ENCODE measurements at regions not wholly inside any gene's neighbourhood (a gene's known extent, or its start where the extent isn't known, plus 50 kb on each side); places are given as distances from the start of the nearest gene placed in this dataset.

DNA sequence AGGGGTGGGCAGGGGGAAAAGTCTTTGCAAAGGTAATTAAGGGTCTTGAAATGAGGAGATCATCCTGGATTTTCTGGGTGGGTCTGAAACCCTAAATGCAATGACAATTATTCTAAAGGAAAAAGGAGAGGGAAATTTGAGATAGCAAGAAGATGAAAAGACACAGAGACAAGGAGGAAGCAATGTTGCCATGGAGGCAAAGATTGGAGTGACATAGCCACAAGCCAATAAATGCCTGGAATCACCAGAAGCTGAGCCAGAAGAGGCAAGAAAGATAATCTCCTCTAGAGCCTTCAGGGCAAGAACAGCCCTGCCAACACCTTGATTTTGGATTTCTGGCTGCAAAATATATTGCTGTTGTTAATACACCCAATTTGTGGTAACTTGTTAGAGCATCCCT is 1246.3 kb upstream of the PIK3C3 start:
- DNase-seq, result no peak

DNA sequence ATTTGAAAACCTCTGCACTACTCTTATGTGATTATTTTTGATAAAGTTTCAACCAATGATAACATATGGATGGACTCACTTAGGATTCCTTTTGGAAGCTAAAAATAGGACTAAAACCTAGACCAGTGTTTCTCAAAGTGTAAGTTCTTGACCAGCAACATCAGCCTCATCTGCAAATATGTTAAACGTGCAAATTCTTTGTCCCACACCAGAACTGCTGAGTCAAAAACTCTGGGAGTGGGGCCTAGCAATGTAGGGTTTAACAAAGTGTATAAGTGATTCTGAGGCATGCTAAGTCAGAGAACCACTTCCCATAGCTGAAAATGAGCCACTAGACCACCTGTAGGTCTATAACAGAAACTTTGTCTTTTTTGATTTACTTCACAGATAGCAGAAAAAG is 1247.2 kb upstream of the PIK3C3 start:
- DNase-seq, result no peak

DNA sequence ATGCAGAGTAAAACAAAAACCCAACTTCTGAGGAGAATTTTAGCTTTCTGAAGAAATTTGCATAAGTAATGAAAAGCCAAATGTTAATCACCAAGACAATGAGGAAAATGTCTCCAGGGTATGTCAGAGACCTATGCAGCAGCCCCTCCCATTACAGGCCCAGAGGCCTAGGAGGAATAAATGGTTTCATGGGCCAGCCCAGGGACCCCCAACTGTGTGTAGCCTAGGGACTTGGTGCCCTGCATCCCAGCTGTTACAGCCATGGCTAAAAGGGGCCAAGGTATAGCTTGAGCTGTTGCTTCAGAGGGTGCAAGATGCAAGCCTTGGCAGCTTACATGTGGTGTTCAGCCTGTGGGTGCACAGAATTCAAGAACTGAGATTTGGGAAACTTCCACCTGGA is 1256.9 kb upstream of the PIK3C3 start:
- DNase-seq, result no peak

DNA sequence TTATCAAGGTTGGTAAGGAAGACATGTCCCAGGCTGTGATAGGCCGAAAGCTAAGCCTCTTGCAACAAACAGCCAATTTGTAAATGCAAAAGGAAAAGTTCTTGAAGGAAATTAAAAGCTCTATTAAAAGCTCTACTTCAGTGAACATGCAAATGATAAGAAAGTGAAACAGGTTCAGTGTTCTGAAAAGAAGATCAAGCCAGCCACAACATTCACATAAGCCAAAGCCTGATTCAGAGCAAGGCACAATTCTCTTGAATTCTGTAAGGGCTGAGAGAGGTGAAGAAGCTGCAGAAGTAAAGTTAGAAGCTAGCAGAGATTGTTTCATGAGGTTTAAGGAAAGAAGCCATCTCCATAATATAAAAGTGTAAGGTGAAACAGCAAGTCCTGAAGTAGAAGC is 1259.5 kb upstream of the PIK3C3 start:
- DNase-seq, result no peak

DNA sequence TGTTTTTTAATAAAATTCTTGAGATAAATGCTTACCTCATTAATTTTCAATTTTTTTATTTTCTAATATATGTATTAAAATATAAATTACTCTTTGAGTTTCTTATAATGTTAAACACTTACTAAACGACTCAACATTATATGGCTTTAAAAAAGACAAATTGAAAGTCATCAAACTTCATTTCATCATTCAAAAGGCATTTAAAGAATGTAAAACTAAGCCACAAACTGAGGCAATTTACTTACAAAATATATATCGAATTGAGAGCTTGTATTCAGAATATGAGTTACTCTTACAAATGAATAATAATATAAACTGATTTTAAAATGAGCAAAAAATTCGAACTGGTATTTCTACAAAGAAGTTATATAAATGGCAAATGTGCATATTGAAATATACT is 1262.2 kb upstream of the PIK3C3 start:
- DNase-seq, result no peak

DNA sequence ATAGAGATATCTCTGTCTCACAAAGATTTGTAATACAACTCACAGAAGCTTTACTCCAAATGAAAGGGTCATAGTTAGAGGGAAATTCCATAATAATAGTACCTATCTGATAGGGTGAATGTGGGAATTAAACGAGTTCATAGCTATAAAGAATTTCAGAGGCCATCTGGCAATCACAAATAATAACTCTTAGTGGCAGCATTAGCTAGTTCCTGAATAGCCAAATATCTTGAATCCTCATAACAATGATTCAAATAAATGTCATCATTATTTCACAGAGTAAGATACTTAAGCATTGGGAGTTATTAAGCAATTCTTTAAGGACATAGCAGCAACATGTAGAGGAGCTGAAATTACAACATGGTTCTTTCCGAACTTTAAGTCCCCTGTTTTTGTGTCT is 1265.0 kb upstream of the PIK3C3 start:
- no peak for DNase-seq

DNA sequence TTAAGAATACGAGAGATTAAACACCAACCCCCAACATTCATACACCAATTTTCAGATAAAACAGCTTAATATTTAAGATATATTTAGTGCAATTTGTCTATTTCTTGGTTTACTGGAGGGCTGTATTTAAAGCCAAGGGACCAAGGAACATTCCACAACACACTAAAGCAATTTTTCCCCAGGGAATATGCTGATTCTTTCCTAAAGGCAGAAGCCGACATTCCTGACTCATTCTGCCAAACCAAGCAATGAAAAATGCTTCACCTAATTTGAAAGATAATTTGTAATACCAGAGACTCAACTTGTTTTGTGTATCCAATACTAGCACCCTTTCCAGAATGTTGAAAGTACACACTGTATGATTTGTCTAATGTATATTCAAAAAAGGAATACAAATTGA is 1267.6 kb upstream of the PIK3C3 start:
- no peak for DNase-seq

DNA sequence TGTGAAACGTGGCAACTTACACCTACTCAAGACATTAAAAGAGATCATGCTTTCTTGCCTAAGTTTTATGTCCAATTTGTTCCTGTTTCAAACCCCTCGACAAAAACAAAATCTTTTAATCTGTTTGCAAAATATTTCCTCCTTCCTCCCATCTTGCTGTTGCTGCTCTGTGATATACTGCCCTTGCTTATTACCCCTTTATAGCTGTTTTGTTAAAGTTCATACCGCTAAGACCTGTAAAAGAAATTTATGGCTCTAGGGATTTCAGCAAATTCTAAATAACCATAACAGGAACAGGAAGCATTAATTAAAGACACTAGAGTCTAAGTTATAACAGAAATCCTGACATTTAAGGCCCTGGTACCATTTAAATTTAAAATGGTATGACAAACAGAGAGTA is 1268.2 kb upstream of the PIK3C3 start:
- DNase-seq, result no peak

DNA sequence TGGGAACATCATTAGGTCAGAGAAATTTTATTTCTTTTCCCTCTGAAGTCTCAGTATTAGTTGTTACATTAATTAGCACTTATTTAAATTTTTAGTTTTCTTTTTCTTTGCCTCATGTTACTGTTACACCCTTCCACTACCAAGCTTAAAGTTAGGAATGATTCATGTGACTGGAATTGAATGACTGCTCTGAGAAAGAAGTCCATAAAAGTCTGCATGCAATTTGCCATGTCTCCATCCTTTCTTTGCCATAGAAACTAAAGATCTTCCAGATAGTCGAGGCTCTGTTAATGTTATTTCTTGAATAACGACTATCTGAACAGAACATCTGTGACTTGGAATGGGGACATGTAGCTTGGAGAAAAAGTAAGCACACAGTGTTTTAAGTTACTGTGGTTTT is 1269.8 kb upstream of the PIK3C3 start:
- DNase-seq, result no peak

DNA sequence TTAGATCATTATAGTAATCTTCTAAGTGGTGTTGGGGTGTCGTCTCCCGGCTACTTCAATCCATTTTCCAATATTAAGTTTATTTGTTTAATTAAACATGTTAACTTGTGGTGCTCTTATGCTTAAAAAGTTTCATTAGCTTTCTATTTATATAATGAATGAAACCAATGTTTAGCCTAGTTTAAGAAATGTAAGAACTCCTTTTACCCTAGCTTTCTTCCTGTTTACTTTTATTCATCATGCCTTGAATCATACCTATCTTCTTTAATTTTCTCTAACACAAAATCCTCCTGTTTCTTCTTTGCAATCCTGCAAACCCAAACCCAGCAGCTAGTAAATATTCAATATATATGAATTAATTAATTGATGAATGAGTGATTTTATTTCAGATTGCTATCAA is 1276.7 kb upstream of the PIK3C3 start:
- no peak for DNase-seq

DNA sequence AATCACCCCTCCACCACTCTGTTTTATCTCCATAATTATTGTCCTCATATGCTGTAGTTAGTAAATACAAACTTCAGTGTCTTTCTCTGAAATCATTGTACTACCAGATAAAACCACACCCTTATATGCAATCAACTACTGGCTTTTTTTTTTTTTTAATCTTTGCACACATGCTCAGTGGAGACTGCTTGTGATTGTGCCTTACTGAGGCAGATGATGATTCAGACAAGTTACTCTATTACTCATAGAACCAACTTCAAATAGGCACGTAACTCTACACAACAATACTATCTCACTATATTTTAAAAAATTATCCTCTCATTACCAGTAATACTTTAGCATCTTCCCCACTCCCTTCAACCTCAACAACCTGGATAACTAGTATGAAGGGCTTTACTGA is 1278.4 kb upstream of the PIK3C3 start:
- DNase-seq, result no peak

DNA sequence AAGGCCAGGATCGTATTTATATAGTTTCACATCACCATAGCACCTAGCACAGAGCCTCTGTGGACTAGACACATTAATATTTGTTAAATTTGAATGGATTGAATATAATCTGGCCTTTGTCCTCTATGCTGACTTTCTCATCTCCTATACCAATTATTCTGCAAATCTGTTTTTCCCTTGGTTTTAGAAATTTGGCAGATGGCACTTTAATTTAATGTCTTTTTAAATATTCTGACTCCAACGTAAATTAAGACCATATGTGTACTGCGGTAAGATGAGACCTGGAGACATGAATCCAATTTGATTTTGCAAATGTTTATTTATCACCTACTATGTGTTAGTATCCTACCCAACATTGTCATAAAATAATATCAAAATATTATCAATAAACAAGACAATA is 1281.9 kb upstream of the PIK3C3 start:
- DNase-seq, result no peak

DNA sequence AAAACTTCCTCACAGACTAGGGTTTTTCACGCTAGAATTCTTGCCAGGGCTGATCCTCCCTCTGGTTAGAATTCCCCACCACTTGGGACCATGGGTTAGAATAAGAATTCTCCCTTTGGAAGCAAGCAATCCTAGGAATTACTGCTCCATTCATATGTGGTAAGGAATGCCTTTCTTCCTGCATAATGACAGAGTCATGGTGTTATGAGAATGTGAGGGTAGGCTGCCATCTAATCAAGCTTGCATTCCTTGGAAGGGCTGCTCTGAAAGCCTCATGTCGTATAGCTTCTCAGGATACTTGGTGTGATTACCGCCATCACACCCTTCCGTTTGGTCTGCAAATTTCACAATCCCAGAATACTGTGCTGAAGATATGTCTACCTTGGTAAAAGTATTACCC is 1282.4 kb upstream of the PIK3C3 start:
- DNase-seq, result no peak

DNA sequence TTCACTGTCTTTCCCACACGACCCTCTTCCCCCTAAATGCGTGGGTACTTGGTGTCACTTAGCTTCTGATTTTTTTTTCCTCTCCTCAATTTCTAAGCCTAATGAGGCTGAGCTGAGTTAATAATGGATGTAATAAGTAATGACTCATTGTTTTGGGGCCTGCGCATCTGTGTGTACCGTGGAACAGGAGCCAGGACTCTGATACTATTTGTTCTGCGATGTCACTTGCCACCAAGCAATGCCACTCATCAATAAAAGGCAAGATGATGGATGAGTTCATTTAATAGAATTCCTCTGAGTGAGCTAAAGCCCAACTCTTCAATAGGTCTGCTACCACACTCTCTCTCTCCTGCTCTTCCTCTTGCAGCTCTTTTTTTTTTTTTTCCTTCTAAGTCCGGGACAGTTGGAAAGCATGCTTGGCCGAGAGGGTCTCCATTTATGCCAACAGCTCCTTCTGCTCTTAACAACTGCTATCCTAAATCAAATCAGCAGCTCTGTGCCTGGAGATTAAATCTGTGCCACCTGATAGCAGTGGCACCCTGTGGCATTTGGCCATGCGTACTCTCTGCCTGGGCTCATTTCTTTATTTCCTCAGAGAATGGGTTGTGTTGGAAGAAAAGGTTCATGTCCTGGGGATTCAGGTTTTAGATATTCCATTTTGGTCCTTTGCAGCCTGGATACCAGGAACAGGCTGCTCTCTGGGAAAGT is 1284.2 kb upstream of the PIK3C3 start:
- no peak for DNase-seq

DNA sequence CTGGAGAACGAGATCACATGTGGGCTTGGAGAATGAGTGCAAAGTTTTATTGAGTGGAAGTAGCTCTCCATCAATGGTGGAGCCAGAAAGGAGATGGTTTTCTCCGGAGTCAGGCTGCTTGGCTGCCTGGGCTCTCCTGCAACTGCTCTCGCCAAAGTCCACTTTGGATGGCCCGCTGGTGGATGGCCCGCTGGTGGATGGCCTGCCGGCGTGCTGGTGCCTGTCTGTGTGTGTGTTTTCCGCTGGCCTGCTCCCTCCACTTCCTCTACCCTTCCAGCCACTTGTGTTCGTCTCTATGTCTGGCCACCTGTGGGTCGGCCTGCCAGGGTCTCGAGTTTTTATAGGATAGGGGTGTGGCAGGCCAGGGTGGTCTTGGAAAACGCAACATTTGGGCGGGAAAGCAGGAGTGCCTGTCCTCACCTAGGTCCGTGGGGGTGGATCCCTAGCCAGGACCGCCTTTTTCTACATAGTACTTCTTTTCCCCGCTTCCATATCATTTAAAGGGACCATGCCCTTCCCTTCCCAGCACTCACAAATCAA is 1292.1 kb upstream of the PIK3C3 start:
- no peak for DNase-seq

DNA sequence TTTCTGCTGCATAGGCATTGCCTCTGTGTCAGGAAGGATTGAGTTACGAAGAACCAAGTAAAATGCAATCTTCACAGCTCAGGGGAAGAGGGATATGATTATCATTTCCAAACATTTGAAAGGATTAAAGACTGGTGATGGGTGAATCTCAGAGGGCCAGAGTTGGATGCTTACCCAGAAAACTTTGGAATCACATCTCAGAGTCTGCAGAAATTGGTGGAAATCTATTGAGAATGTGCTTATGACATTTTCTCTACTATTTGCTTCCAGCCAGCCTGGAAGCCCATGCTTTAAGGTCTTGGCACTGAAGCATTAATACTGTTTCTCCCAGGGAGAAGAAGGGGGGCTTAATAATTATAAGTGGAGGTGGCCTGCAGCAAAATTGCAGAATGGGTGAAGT is 1301.4 kb upstream of the PIK3C3 start:
- DNase-seq, result no peak

DNA sequence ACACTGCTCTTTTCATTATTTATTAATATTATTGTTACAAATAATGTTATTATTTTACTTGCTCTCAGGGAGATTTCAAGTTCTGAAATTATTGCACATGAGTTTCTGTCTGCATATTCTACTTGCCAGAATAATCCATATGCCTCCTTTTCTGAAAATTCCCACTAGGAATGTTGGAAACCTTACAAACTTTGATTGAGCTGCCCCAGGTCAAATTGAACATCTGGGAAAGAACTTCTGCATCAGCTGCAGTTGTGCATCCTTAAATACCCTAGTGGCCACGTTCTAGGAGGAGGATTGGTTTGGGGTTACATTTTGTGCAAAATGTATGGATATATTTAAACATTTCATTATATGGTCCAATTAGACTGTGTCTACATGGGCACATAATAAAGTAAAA is 1302.7 kb upstream of the PIK3C3 start:
- no peak for DNase-seq

DNA sequence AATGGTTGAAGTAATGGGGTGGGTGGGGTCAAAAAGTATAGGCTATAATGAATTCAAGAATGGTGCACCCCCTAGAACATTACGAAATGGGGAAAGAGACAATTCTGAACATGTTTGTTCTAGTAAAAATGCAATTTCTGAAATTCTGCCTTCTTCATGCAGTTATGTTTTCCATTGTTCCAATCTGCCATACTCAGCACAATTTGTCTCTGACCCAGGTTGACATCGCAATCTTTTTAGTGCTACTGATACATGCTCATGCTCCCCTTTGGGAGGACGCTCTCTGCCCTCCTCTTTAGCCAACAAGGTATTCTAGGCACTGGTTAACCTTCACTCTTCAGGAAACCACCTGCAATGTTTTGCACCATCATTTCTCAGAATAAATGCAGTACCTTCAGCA is 1303.9 kb upstream of the PIK3C3 start:
- DNase-seq, result no peak

DNA sequence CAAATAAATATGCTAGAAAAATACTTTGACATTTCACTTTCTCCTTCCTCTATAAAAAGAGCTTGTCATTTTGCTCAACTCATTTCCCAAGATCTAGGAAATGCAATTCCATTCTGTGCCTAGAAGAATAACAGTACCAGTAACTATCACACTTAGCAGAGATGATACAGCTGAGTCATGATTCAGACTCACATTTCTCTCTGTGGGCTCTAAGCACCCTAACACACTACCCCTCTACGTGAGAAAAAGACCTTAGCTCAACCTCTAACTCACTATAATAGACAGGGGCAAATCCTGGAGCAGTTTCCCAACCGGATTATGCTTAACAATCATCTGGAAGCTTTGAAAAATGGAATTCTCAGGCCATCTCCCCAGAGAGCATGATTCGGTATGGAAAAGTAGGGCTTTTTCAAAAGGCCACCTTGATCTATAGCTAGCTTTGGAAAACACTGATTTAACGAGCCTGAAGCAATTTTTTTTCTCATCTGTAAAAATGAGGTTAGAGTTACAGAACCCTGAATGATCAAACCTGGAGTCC is 1312.3 kb upstream of the PIK3C3 start:
- no peak for DNase-seq

DNA sequence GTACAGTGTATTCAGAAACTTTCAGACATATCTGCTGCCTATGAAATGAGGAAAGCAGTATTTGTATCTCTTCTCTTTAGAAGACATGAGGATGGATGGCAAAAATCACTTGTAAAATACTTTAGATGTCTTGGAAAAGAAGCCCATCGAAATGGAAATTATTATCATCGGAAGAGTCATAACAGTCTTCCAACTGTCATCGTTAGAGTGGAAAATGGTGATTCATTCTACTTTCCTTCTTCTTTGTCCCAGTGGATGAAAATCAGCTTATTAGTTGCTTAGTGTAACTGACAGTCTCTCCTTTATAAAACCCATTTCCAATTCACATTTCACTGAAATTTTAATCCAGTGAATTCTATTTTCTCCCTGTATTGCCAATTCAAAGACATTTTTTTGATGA is 1323.7 kb upstream of the PIK3C3 start:
- DNase-seq, result no peak

DNA sequence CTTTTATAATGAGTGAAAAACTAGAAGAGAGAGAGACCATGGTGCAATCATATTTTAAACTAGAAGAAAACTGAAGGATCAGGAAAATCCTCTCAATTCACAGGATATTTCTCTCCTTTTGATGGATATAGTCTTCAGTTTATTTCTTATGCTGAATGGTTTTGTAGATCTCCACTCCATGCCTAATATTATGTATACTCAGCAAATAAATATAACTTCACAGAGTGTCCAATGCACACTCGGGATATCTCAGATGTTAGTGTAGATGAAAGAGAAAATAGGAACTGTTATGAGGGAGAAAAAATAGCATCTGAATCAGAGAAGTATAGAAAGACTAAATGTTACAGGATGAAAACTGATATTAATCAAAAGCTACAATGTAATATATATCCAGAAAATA is 1324.5 kb upstream of the PIK3C3 start:
- DNase-seq, result no peak

DNA sequence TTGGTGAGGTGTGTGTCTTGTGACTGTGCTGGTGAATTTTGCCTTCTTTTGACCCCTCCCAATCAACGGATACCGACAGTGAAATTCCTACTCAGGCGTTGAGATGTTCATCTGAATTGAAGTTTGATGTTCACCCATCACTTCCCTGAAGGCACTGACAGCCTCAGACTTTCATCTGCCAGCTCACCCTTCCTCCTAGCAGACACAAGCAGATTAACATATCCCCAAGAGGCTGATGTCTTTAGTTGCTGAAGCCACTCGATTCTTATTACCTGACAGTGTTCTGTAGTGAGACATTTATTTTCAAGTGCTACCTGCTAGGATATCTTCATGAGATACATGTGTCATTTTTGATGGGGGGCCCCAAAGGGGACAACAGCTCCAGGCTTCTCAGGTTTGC is 1330.1 kb upstream of the PIK3C3 start:
- DNase-seq, result no peak

DNA sequence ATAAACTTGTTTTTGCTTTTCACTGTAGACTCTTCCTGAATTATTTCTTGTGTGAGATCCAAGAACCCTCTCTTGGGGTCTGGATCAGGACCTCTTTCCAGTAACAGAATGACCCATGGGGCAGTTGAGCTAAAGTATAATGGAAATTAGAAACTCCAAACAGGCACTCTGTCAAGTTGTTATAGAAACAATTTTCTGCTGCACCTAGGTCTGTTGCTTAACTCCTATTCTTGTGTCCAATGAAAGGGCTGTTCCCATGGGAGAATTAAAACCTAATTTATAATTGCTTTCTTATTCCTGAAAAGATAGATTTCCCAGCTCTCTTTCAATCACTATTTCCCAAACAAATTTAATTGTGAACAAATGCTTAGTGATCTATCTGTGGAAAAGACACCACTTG is 1341.3 kb upstream of the PIK3C3 start:
- DNase-seq, result no peak

DNA sequence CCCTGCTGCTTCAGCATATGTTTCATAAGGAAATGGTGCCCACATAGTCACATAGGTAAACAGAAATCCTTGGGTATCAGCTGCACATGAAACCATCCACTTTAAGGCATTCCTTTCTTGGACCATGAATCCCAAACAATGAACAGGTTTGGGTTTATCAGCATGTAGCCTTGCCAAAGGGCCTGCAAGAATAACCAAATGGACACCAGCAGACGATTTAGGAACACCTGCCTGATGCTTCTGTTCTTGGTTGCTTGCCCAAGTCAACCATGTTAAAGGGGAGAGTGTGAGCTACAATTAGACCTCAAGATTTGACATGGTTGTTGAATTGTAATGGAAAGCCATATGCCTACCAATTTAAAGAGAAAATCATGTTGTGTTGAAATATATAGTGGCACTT is 1342.7 kb upstream of the PIK3C3 start:
- DNase-seq, result no peak

DNA sequence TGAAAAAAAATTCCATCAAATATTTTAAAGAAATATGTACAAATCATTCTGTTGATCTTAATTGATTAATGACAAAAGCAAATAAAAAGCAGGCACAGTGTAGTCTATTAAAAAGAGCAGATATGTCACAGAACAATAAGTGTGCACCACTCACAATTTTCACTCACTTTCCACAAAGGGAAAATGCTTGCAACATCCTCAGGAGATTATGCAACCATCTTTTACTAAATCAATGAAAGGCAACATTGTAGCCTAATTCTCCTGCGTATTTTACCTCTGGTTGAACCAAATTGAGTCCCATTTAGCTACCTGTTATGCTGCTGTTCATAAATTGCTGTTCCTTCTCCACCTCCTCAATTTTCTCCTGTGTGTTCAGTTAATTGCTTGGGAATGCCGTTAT is 1346.8 kb upstream of the PIK3C3 start:
- no peak for DNase-seq
